ENCODE measurements at regions not wholly inside any gene's neighbourhood (a gene's known extent, or its start where the extent isn't known, plus 50 kb on each side); places are given as distances from the start of the nearest gene placed in this dataset.

DNA sequence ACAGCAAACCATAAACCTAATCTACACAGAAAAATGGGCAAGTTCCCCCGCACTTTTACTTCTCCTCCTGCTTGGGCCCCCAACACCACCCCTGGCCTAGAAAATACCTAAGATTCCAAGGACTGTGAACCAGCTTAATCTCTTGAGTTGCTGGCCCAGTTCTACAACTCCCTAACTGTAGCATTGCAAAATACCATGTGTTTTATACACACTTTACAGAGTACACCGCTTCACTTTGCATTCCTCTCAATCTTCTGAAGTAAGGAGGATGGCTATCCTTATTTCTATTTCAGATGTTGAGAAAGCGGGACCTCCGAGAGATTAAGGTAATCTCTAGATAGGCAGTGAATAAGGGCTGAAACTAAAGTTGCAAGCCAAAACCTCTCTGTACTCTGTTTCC lies 408.3 kb upstream of the NR5A2 start (continued):
- TF ChIP-seq, protein P1, sequence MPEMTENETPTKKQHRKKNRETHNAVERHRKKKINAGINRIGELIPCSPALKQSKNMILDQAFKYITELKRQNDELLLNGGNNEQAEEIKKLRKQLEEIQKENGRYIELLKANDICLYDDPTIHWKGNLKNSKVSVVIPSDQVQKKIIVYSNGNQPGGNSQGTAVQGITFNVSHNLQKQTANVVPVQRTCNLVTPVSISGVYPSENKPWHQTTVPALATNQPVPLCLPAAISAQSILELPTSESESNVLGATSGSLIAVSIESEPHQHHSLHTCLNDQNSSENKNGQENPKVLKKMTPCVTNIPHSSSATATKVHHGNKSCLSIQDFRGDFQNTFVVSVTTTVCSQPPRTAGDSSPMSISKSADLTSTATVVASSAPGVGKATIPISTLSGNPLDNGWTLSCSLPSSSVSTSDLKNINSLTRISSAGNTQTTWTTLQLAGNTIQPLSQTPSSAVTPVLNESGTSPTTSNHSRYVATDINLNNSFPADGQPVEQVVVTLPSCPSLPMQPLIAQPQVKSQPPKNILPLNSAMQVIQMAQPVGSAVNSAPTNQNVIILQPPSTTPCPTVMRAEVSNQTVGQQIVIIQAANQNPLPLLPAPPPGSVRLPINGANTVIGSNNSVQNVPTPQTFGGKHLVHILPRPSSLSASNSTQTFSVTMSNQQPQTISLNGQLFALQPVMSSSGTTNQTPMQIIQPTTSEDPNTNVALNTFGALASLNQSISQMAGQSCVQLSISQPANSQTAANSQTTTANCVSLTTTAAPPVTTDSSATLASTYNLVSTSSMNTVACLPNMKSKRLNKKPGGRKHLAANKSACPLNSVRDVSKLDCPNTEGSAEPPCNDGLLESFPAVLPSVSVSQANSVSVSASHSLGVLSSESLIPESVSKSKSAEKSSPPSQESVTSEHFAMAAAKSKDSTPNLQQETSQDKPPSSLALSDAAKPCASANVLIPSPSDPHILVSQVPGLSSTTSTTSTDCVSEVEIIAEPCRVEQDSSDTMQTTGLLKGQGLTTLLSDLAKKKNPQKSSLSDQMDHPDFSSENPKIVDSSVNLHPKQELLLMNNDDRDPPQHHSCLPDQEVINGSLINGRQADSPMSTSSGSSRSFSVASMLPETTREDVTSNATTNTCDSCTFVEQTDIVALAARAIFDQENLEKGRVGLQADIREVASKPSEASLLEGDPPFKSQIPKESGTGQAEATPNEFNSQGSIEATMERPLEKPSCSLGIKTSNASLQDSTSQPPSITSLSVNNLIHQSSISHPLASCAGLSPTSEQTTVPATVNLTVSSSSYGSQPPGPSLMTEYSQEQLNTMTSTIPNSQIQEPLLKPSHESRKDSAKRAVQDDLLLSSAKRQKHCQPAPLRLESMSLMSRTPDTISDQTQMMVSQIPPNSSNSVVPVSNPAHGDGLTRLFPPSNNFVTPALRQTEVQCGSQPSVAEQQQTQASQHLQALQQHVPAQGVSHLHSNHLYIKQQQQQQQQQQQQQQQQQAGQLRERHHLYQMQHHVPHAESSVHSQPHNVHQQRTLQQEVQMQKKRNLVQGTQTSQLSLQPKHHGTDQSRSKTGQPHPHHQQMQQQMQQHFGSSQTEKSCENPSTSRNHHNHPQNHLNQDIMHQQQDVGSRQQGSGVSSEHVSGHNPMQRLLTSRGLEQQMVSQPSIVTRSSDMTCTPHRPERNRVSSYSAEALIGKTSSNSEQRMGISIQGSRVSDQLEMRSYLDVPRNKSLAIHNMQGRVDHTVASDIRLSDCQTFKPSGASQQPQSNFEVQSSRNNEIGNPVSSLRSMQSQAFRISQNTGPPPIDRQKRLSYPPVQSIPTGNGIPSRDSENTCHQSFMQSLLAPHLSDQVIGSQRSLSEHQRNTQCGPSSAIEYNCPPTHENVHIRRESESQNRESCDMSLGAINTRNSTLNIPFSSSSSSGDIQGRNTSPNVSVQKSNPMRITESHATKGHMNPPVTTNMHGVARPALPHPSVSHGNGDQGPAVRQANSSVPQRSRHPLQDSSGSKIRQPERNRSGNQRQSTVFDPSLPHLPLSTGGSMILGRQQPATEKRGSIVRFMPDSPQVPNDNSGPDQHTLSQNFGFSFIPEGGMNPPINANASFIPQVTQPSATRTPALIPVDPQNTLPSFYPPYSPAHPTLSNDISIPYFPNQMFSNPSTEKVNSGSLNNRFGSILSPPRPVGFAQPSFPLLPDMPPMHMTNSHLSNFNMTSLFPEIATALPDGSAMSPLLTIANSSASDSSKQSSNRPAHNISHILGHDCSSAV (CRISPR knock-in tag; IDR thresholded peaks at IDR 0.05; ENCODE audit: borderline replicate concordance) = no peak
- TF ChIP-seq GATA4 (IDR thresholded peaks at IDR 0.05; ENCODE audit: borderline replicate concordance, low read depth) = no peak
- no peak for TF ChIP-seq U2AF2 (IDR thresholded peaks at IDR 0.05; ENCODE audit: low read depth, low read length)
- no peak for TF ChIP-seq PRDM15 (CRISPR knock-in tag; IDR thresholded peaks at IDR 0.05)
- TF ChIP-seq, protein P2, sequence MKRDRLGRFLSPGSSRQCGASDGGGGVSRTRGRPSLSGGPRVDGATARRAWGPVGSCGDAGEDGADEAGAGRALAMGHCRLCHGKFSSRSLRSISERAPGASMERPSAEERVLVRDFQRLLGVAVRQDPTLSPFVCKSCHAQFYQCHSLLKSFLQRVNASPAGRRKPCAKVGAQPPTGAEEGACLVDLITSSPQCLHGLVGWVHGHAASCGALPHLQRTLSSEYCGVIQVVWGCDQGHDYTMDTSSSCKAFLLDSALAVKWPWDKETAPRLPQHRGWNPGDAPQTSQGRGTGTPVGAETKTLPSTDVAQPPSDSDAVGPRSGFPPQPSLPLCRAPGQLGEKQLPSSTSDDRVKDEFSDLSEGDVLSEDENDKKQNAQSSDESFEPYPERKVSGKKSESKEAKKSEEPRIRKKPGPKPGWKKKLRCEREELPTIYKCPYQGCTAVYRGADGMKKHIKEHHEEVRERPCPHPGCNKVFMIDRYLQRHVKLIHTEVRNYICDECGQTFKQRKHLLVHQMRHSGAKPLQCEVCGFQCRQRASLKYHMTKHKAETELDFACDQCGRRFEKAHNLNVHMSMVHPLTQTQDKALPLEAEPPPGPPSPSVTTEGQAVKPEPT (CRISPR knock-in tag; IDR thresholded peaks at IDR 0.05; ENCODE audit: low read depth) = no peak
- TF ChIP-seq, protein P3, sequence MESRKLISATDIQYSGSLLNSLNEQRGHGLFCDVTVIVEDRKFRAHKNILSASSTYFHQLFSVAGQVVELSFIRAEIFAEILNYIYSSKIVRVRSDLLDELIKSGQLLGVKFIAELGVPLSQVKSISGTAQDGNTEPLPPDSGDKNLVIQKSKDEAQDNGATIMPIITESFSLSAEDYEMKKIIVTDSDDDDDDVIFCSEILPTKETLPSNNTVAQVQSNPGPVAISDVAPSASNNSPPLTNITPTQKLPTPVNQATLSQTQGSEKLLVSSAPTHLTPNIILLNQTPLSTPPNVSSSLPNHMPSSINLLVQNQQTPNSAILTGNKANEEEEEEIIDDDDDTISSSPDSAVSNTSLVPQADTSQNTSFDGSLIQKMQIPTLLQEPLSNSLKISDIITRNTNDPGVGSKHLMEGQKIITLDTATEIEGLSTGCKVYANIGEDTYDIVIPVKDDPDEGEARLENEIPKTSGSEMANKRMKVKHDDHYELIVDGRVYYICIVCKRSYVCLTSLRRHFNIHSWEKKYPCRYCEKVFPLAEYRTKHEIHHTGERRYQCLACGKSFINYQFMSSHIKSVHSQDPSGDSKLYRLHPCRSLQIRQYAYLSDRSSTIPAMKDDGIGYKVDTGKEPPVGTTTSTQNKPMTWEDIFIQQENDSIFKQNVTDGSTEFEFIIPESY (CRISPR knock-in tag; IDR thresholded peaks at IDR 0.05) = no peak
- TF ChIP-seq ZBTB25 (CRISPR knock-in tag; IDR thresholded peaks at IDR 0.05) = no peak
- no peak for TF ChIP-seq NAIF1 (CRISPR knock-in tag; IDR thresholded peaks at IDR 0.05; ENCODE audit: borderline replicate concordance)
